HG03103 (cell line): ENCODE measurements at regions not wholly inside any gene's neighbourhood (a gene's known extent, or its start where the extent isn't known, plus 50 kb on each side); places are given as distances from the start of the nearest gene placed in this dataset.
A peak's percentile ranks its signal among the peaks of the same experiment; 100 is the strongest.
"Not testable (repeated sequence)": the region's sequence is repeated elsewhere in the genome, so short reads cannot be mapped to it uniquely, and the experiment has no call there.

Source experiments
- ATAC-seq: cut with Tn5 transposase; IDR thresholded peaks from one replicate; pipeline ENCODE4 v1.9.1; 2021; ENCODE audit warnings: low read depth; ENCODE audit not compliant: unreplicated experiment

DNA sequence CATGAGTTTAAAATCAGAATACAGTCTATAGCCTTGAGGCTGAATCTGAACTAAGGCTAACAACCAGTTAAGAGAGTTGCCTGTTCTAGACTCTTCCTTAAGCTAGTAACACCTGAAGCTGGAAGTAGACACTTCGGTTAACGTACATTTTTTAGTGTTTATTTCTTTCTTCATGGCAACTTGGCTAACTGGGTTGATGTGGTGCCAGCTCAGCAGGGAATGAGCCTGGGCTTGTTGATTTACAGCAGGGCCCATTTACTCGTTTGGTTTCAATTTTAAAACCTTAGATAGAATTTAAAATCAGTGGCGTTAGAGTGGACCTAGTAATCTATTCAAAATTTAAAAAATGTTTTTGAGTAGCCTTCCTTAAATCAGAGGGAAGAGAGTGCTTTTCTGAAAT, 137.6 kb upstream of the ESX1 start:
- no peak for ATAC-seq

DNA sequence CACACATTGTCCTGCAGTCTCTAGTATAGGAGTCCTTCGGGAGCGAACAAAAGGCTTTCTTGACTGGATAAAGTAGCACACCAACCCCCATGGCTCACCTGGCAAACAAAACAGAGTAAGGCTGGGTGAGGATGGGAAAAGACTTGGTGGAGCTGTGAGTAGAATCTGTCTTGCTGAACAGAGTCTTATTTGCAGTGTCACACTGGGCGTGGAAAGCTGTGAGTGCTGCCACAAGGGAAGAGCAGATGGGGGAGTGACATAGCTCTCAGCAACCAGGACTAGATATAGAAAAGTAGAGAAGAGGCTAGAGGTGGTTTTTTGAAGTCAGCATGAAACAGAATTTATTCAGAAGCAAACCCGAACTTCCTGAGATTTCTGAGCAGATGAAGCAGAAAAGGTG, 137.2 kb upstream of the ESX1 start:
- ATAC-seq: no peak

DNA sequence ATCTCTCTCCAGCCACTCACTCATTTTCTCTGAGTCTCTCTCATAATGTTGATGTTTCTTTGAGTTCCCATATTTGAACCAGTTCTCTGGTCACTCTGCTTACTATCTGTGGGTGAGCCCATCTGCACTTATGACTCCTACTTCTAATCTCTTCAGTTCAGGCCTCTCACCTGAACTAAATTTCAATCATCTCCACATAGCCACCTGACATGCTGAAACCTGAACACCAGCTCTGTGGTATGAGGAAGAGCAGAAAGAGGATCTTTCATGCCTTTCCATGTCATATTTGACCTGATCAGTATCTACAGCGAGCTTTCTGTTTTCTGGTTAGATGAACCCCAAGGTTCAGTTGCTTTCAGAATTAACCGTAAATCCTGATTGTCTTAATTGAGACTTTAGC, 122.2 kb upstream of the ESX1 start:
- ATAC-seq: no peak

DNA sequence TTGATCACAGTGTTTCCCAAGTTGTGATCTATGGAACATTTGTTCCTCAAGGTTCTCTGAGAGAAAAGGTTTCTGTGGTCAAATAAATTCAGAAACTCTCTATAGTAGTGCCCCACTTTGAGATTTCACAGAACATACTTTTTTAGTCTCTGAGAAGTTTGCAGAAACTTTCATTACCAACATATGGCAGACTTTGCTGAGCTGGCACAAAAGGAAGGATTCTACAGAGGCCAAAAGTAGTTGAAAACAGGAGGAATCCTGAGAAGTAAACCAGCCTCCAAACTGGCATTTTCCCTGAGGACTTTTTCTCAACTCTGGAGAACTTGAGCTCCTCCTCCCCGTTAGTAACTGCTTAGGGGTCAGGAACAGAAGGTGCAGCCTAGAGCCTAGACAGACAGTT, 117.8 kb upstream of the ESX1 start:
- no peak for ATAC-seq

DNA sequence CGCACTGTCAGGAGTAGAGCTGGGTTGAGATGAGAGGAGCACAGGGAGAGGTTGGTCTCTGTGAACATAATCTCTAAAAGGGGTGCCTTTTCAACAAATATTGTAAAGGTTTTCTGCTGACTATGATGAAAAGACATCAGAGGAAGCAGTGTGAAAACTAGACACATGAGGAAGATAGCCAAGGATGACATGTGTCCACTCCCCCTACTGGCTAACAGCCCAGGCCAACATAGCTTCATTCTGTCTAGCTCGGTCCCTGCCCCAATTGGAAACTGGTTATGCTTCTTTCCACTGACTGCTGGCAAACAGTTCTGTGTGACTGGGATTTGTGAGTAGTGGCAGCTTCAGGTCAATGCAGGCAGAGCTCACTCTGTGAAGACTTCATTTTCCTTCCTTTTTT, 115.4 kb upstream of the ESX1 start:
- ATAC-seq: no peak

DNA sequence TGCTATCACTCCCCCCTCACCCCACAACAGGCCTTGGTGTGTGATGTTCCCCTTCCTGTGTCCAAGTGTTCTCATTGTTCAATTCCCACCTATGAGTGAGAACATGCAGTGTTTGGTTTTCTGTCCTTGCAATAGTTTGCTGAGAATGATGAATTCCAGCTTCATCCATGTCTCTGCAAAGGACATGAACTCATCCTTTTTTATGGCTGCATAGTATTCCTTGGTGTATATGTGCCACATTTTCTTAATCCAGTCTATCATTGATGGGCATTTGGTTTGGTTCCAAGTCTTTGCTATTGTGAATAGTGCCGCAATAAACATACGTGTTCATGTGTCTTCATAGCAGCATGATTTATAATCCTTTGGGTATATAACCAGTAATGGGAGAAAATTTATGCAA, 106.0 kb upstream of the ESX1 start:
- not testable (repeated sequence) for ATAC-seq

DNA sequence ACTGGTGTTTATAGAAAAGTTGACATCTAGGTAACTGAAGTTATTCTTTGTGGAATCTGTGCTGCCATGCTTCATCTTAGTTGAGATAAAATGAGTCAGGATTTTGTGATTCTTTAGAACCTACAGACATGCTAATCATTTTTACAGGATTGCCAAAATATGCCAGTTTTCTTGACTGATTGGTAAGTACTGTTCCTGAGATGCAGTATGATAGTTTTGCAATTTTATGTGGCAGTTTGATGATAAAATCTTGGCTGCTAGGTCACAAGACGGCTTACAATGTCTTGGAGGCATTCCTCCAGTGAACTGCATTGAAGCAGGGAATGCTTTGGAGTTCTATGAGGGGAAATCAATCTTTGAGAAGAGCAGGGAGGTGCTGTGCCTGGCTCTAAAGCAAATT, 104.4 kb upstream of the ESX1 start:
- ATAC-seq: no peak

DNA sequence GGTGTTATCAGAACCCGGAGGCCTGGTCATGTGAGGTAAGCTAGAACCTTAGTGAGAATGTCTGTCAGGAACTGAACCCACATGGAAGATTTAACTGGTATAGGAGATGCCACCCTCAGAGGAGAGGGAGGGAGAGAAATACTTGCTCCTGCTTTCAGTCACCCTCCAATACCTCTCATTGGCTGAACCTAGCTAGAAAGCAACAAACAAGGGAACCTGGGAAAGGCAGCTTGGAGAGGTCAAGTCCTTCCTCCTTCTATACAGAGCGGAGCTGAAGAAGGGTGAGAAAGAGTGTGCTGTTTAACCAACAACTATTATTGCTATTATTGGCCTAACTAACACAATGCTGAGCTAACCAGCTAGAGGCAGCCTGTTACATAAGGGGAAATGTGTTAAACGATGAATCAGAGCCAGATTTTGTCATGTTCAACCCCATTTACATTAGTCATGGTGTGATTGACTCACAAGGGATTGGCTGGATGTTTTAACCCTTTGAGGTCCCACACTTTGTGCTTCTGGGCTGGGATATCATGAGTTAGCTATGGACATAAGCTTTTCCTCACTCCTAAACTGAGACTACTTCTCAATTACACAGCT, 96.5 kb upstream of the ESX1 start:
- no peak for ATAC-seq

DNA sequence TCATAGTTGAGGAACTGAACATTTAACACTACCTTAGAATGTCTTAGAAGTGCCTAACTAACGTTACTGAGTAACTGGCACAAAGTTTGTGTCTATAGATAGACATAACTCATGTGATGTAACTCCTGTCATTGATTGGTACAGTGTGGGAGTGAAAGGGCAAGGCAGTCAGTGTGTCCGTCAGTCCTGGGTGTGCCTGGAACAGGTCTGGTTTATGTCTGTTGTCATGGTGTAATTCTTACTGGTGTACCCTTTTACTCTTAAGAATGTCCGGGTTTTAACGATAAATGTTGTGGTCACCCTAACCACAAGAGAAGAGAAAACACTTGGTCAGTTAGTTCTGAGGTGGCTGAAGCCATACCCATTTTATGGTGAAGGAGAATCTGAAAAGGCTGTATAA, 93.1 kb upstream of the ESX1 start:
- no peak for ATAC-seq

DNA sequence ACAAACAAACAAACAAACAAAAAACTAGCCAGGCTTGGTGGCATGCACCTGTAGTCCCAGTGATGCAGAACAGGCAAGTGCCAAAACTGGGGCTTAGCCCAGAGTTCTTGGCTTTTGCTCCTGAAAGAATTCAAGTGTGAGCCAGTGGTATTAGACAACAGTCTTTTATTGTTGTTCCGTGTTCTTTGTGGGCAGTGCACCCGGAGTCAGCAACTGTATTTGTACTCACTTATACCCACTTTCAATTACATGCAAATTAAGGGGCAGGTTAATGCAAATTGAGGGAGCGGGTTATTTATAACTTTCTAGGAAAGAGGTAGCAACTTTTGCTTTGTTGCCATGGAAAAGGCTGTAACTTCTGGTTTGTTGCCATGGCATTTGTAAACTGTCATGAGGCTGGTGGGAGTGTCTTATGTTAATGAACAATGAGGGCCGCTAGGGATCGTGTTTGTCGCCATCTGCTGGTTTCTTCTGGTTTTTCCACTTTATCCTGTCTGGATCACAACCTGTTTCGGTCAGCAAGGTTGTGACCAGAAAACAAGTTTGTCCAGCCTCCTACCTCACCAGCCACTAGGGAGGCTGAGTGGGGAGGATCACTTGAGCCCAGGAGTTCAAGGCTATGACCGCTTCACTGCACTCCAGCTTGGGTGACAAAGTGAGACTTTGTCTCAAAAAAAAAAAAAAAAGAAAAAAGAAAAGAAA, 88.8 kb upstream of the ESX1 start:
- ATAC-seq: peak; percentile 91

DNA sequence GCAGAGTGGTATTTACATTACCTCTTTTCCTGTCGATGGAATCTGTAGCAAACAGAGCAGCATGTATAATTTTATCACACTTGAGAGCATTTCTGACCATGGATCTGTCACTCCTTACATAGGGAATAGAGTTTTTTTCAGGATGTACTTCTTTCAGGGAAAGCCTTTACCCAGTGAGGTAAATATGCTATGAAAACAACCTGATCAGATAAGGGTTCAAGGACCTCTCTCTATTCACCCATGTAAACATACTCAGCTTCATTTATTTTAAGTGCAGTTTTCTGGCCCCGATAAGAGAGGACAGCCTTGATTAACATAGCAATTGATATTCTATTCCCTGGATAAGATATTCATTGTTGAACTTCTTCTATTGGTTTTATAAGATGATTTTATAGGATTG, 87.3 kb upstream of the ESX1 start:
- ATAC-seq: no peak

DNA sequence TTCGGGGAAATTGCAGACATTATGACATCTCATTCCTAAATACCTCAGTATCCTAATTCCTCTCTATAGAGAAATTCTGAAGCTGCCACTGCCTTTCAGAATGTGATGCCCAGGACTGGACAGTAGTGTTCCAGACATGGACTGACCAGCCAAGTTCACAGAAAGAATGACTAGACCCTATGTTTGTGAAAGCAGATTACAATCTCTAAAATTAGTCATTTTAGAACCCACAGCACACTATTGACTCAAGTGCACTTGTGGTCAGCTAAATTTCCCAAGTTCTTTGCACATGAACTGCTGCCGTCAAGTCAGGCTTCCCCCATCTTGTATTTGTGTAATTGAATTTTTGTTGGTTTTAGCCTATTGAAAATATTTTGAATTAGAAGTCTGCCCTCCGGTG, 81.0 kb upstream of the ESX1 start:
- no peak for ATAC-seq

DNA sequence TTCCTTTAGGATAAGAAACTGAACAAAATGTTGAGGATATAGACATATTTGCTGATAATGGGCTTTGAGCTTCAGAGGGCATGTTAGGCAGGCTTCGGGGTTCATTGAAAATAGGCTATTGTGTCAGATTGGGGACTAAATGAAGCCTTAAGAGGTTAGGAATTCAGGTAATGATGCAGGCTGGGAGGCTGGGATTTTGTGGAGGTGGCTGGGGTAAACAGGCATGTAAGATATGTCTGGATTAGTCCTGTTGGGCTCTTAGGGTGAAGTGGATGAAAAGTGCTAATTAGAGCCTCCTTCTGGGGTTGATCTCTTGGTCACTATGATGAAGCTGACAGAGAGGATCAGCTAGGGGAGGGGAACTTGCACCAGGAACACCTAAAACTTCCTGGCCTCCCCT, 80.2 kb upstream of the ESX1 start:
- ATAC-seq: no peak

DNA sequence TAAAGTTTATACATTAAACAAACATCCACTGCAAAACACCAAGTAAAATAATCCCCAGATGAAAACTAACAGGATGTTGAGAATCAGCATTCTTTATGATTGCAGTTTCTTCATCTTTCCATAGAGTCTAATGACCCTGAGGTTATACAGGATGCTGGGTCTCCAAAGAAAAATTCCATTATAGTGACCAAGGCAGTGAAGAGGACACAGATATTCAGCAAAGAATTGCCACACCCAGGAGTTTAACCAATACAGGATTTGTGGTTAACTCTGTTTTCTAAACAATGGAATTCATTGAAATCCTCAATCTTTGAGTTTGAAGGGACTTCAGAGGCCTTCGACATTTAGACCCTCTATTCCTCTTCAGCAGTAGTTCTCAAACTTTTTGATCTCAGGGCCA, 76.2 kb upstream of the ESX1 start:
- ATAC-seq: no peak

DNA sequence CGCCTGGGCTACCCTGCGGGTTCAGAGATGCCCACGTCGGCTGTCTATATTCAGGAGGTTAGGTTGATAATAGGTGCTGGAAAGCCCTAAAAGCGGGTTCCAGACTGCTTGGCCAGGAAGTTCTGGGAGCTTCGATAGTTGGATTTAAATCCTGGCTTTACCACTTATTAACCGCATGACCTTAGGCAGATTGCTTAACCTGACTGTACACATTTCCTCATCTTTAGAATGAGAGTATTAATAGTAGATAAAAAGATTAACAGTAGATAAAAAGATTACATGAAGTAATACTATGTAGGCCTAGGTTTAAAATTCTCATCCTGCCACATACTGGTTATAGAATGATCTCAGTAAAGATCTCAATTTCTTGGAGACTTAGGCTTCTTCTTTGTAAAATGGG, 75.0 kb upstream of the ESX1 start:
- ATAC-seq: no peak

DNA sequence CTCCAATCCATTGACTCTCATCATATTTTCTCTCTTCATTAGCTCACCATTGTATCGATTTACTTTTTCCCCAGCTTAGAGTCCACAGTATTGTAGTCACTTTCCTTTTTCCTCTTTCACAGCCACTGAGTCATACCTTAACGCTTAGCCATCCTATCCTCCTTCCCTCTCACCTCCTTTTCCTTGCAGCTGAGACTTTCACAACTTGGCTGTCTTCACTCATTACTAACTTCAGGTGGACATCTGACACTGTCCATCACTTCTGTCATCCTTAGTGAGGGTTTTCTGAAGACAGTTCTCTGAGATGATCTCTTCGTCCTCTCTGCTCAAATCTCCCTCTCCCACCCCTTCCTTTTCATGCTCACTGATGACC, 70.5 kb upstream of the ESX1 start:
- no peak for ATAC-seq

DNA sequence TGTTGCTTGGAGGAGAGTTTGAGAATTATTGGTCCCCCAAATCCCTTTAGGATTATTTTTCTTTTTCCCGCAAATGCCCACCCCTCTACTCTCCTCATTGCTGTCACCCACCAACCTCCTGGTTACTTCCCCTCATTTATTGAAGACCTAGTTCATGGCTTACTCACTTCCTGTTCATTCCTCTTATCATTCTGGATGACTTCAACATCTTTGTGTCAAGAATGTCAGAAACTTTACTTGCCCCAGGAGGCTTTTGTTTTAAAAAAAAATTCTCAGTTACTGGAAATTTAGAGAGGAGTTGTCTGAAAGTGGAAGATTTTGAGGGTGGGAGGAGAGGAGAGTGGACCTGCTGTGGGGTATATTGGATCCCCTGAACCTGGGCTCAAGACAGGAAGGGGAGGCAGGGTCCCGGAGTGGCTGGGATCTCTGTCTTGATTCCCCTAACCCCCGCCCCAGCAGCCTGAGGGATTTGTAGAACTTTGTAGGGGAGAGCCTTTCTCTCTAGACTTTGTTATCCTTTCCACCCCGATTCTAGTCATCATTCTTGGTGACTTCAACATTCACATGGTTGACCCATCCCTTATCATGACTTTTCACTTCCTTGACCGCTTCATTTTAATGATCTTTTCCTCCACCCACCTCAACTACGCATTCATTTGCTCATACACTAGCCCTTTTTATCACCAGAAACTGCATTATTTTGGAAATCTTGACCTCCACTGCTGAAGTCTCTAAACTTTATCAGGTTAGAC, 69.9 kb upstream of the ESX1 start:
- no peak for ATAC-seq

DNA sequence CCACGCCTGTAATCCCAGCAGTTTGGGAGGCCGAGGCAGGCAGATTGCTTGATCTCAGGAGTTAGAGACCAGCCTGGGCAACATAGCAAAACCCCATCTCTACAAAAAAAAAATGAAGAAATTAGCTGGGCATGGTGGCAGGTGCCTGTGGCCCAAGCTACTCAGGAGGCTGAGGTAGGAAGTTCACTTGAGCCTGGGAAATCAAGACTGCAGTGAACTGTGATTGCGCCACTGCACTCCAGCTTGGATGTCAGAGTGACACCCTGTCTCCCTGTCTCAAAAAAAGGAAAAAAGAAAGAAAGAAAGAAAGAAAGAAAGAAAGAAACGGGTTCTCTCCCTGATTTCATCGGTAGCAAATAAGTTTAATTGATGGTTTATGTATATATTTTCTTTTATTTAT, 64.6 kb upstream of the ESX1 start:
- ATAC-seq: no peak

DNA sequence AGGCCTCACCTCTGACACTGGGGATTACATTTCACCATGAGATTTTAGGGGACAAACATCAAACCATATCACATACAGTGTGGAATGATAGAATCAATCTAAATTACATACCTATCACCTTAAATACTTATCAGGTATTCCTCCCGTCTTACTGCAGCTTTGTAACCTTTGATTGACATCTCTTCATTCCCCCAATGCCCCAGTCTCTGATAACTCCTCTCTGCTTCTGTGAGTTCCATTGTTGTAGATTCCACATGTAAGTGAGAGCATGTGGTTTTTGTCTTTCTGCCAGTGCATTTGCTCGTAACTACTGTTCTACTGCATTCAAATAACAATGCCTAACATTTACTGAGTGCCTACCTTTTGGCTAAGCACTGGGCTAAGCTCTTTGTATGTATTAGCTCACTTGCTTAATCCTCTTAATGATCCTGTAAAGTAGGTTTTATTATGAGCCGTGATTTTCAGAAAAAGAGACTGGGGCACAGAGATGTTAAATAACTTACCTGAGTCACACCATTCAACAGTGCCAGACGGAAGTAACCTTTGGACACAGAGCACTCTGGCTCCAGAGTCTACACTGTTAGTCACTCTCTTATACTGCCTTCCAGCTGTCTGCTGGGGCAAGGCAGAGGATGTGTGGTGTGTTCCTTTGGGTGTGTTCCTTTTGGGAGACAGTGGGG, 63.7 kb upstream of the ESX1 start:
- ATAC-seq: no peak

DNA sequence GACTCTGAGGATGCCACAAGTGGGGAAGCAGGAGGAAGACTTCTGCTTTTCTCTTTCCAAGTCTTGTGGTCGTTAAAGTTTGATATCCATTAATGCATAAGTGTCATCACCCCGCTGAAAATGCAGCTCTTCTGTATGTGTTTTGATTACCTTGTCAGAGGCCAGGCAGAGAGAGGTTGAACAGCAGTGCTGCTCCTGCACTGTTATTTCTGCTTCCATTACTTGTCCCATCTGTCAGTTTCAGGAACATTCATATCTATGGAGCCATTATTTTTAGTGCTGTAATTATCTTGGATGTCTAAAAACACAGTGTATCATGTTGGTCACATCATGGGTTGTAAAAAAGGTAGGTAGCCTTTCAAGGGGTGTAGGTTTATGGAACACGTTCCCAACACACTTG, 62.0 kb upstream of the ESX1 start:
- ATAC-seq: no peak

DNA sequence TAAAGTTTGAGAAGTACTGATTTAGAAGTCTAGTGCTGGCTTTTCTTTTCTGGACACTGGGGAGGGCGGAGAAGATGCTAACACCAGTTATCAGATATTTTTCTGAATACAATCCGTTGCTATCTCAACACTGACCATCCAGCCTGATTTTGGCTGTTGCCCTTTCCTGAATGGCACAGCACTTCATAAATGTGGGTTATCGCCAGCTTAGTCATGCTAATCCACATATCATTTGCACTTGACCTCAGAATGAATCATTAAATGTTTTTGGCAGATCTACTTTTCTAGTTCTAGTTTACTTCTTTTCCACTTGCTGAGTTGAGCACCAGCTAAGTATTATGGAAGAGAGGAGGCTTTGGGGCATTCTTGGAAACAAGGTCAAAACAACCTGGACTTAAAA, 60.8 kb upstream of the ESX1 start:
- no peak for ATAC-seq
